ENCODE measurements at regions not wholly inside any gene's neighbourhood (a gene's known extent, or its start where the extent isn't known, plus 50 kb on each side); places are given as distances from the start of the nearest gene placed in this dataset.
A peak's percentile ranks its signal among the peaks of the same experiment; 100 is the strongest.

DNA sequence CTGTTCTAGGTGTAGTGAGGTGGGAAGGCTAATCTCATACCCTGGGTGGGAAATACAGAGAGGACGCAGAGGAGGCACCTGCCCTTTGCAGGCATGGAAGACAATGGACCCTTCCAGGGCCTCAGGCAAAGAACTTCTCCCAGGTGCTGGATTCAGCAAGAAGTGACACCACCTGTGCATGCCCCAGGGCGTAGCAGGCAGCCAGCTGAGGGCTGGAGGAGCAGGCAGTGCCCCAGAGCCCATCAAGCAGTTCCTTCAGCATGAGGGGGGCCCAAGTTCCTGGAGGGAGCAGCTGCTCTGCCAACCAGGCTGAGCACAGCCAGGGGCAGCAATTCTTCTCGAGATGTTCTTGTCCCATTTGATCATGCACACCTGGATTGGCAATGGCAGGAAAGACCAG lies 170.3 kb upstream of the PDE10A start:
- Histone ChIP-seq H3K4me1 (replicated peaks in 1 of 2) (peaks cover 0 to 6% of the 10 kb centered on the region in 2 donors), H3K4me3 (no peak overlapping the region), H3K27ac (no peak overlapping the region)
- in situ Hi-C loops (cut with MboI; ENCODE audit: low pct_unique_long_range_greater_than_20kb in 2 of 9, low sequenced_read_pairs in 9 of 9, unreplicated experiment in 9 of 9): no loop called here
- ATAC-seq (replicated peaks in 6 of 8): no peak
- WGBS, 10 experiments: 0 to 100% (median 60%) methylated on average over 1 to 2 of the region's 3 CpGs; no CpG with 5 or more reads in 4 of the 10 experiments

GRCh38 chr6:165831812-165832510 lies 168.9 kb upstream of the PDE10A start:
- H3K4me3 ChIP-seq: no peak overlapping the region
- no peak overlapping the region for H3K27ac ChIP-seq
- 33 to 79% (median 47%) methylated on average over 2 to 8 of the region's 8 CpGs for WGBS, 10 experiments
- in situ Hi-C loops (cut with MboI; ENCODE audit: low pct_unique_long_range_greater_than_20kb in 2 of 9, low sequenced_read_pairs in 9 of 9, unreplicated experiment in 9 of 9): no loop called here
- no peak for ATAC-seq (replicated peaks in 6 of 8)
- peaks cover 0 to 6% of the 10 kb centered on the region in 2 donors for H3K4me1 ChIP-seq (replicated peaks in 1 of 2)

DNA sequence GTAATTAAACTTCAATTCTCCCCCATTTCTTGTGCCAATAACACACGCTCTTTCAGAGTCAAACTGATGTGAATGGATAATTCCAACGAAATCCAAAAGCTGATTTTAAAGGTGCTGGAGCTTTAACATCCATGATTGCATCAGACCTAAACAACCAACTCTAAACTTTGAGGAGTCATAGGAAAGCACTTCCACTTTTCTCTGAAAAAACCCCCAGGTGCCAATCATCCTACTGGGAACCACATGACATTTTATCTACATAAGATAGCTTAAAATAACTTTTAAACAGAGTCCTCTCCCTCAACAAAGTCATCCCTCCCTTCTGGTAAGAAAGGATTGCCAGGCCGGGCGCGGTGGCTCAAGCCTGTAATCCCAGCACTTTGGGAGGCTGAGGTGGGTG lies 167.7 kb upstream of the PDE10A start:
- Histone ChIP-seq H3K4me3 (no peak overlapping the region), H3K4me1 (replicated peaks in 1 of 2) (peaks cover 0 to 6% of the 10 kb centered on the region in 2 donors), H3K27ac (no peak overlapping the region)
- ATAC-seq (replicated peaks in 6 of 8): no peak
- 21 to 100% (median 86%) methylated on average over 1 to 4 of the region's 5 CpGs; no CpG with 5 or more reads in 3 of the 10 experiments for WGBS, 10 experiments
- in situ Hi-C loops (cut with MboI; ENCODE audit: low pct_unique_long_range_greater_than_20kb in 2 of 9, low sequenced_read_pairs in 9 of 9, unreplicated experiment in 9 of 9): no loop called here

DNA sequence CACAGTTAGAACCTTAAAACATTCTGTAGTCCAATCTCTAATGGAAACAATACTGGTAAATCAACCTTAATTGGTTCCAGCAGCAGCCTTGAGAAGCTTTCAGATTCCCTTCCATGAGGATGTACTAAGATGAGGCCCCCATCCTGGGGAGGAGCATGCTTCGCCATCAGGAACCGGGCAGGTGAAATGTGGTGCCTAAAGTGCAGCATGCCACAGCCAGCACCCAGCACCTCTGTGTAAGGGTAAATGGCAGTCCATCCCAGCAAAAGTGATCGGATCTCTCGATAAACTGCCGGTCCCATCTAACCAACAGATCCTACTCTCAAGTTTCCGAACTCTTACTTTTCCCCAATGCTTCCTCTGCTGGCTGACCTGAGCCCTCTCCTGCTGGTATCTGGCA lies 166.3 kb upstream of the PDE10A start:
- ATAC-seq (replicated peaks in 6 of 8): no peak
- WGBS, 10 experiments: 5 to 100% (median 83%) methylated on average over 1 to 6 of the region's 6 CpGs; no CpG with 5 or more reads in 2 of the 10 experiments
- no peak overlapping the region for H3K27ac ChIP-seq
- H3K4me1 ChIP-seq (replicated peaks in 1 of 2): peaks cover 0 to 6% of the 10 kb centered on the region in 2 donors
- in situ Hi-C loops (cut with MboI; ENCODE audit: low pct_unique_long_range_greater_than_20kb in 2 of 9, low sequenced_read_pairs in 9 of 9, unreplicated experiment in 9 of 9): no loop called here
- H3K4me3 ChIP-seq: no peak overlapping the region

DNA sequence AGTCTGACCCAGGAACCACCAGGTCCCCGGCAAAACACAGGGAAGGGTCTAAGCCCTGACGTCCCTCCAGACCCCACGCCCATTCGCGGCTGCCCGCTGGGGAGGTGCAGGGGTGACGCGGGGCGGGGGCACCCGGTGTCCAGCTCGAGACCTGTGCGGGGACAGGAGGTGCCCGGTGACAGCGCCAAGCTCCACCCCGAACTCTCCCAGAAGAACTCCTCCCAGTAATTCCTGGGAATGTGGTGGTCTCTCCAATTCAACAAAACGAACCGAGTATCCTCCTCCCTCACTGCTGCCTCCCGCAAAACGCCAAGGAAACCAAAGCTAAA lies 164.1 kb upstream of the PDE10A start:
- H3K27ac ChIP-seq: no peak overlapping the region
- no peak for ATAC-seq (replicated peaks in 6 of 8)
- H3K4me3 ChIP-seq: no peak overlapping the region
- no peaks in the 10 kb centered on the region for H3K4me1 ChIP-seq (replicated peaks in 1 of 2)
- WGBS, 10 experiments: 40 to 100% (median 80%) methylated on average over 2 to 4 of the region's 19 CpGs; no CpG with 5 or more reads in 5 of the 10 experiments
- in situ Hi-C loops (cut with MboI; ENCODE audit: low pct_unique_long_range_greater_than_20kb in 2 of 9, low sequenced_read_pairs in 9 of 9, unreplicated experiment in 9 of 9): no loop called here

DNA sequence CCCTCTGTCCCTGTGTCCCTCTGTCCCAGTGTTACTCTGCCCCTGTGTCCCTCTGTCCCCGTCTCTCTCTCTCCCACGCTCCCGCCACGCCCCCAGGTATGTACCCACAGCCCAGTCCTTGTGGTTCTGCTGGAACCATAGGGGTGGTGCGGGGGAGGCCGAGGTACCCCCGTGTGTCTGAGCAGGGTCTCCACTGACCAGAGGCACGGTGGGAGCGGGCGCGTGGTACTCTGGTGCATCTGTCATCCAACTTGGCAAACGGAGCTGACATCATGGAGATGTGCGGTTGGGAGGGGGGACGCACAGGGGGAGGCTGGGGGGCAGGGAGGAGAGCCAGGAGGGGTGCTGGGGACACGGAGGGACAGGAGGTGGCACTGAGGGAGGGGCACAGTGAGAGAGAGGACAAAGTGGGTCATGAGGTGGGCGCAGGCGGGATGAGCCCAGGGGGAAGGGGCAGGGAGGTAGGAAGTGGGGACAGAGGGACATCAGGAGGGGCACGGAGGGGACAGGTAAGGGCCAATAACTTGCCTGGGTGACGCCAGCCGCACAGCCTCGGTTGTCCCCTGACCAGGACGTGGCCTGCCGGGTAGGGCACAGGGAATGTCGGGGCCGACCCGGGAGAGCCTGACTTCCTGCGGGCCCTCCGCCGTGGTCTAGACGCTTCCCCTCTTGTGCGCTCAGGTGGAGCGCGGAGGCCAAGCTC lies 163.6 kb upstream of the PDE10A start:
- Histone ChIP-seq H3K4me3 (no peak overlapping the region), H3K4me1 (replicated peaks in 1 of 2) (no peaks in the 10 kb centered on the region), H3K27ac (no peak overlapping the region)
- in situ Hi-C loops (cut with MboI; ENCODE audit: low pct_unique_long_range_greater_than_20kb in 2 of 9, low sequenced_read_pairs in 9 of 9, unreplicated experiment in 9 of 9): no loop called here
- no peak for ATAC-seq (replicated peaks in 6 of 8)
- 60% methylated on average over 2 of the region's 33 CpGs; no CpG with 5 or more reads in 9 of the 10 experiments for WGBS, 10 experiments

DNA sequence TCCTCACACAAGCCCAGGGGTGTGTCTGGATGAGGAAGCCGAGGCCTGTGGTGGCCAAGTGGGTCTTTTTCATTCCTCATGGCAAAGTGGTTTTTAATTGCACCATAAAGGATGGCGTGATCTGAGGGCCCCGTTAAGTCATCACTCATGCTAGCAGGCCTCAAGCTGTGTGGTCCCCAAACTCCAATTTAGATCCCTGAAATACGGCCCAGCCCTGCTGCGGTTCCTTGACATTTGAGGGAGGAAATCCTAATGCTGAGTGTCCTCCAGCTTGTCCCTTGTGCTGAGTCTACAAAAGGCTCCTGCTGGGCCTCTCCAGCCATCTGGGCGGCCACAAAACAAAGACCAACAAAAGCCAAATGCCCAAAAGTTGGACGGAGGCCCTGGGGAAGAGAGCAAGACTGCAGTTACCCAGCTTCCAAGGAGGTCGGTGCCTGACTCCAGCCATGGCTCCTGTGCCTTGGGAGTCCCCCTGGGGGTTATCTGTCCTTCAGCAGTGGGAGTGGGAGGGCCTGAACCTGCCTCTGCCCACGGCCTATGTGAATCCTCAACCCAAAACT lies 162.3 kb upstream of the PDE10A start:
- in situ Hi-C loops (cut with MboI; ENCODE audit: low pct_unique_long_range_greater_than_20kb in 2 of 9, low sequenced_read_pairs in 9 of 9, unreplicated experiment in 9 of 9): no loop called here
- H3K27ac ChIP-seq: no peak overlapping the region
- no peaks in the 10 kb centered on the region for H3K4me1 ChIP-seq (replicated peaks in 1 of 2)
- 0 to 58% (median 0%) methylated on average over 1 to 8 of the region's 9 CpGs; no CpG with 5 or more reads in 2 of the 10 experiments for WGBS, 10 experiments
- no peak for ATAC-seq (replicated peaks in 6 of 8)
- H3K4me3 ChIP-seq: no peak overlapping the region

DNA sequence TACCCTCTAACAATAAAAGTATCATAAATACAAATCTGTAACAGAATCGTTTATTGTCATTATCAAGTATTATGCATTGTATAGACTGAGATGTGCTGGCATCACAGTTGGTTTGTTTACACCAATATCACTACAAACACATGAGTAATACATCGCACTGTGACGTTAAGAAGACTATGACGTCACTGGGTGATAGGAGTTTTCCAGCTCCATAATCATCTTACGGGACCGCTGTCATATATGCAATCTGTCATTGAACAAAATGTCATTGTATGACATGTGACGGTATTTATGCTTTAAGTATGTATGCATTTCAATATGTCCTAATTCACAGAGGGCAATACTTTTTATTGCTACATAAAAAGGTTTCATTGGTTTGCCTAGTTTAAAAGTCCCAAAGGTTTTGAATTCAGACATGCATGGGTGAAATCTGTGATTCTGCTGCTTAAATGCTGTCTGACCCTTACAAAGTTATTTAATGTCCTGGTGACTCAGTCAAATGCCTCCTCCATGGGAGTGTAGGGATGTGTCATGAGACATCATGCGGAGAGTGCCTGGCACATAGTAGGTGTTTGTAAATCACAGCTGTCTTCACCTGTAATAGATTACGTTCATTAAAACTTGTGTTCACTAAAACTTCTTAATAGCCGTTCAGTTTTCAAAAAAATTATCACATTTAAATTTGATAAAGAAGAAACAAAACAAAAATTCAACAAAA lies 160.7 kb upstream of the PDE10A start:
- WGBS, 10 experiments: 56 to 97% (median 88%) methylated on average over 2 to 10 of the region's 10 CpGs
- ATAC-seq (replicated peaks in 6 of 8): no peak
- Histone ChIP-seq H3K4me3 (no peak overlapping the region), H3K4me1 (replicated peaks in 1 of 2) (no peaks in the 10 kb centered on the region), H3K27ac (no peak overlapping the region)
- in situ Hi-C loops (cut with MboI; ENCODE audit: low pct_unique_long_range_greater_than_20kb in 2 of 9, low sequenced_read_pairs in 9 of 9, unreplicated experiment in 9 of 9): no loop called here

GRCh38 chr6:165822501-165822900 lies 159.5 kb upstream of the PDE10A start:
- no peak for ATAC-seq (replicated peaks in 6 of 8)
- no peak overlapping the region for H3K4me3 ChIP-seq
- in situ Hi-C loops (cut with MboI; ENCODE audit: low pct_unique_long_range_greater_than_20kb in 2 of 9, low sequenced_read_pairs in 9 of 9, unreplicated experiment in 9 of 9): no loop called here
- peaks cover 0 to 8% of the 10 kb centered on the region in 2 donors for H3K4me1 ChIP-seq (replicated peaks in 1 of 2)
- no peak overlapping the region for H3K27ac ChIP-seq
- WGBS, 10 experiments: 57 to 100% (median 91%) methylated on average over 2 to 7 of the region's 7 CpGs; no CpG with 5 or more reads in 1 of the 10 experiments

DNA sequence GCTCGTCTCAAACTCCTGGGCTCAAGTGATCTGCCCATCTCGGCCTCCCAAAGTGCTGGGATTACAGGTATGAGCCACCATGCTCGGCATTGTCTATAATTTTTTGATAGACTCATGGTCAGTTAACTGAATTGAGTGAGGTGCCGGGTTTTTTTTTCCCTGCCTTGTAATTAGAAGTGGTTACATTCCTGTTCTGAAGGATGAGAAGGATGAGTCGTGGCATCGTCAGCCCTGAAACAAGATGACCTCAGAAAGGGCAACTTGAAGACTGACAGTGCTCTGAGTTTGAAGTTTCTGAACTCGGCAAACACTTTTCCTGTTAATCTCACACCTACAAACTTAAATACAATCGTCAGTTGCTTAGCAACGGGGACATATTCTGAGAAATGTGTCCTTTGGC lies 158.7 kb upstream of the PDE10A start:
- in situ Hi-C loops (cut with MboI; ENCODE audit: low pct_unique_long_range_greater_than_20kb in 2 of 9, low sequenced_read_pairs in 9 of 9, unreplicated experiment in 9 of 9): no loop called here
- H3K27ac ChIP-seq: no peak overlapping the region
- no peak overlapping the region for H3K4me3 ChIP-seq
- WGBS, 10 experiments: 37 to 100% (median 82%) methylated on average over 1 to 7 of the region's 9 CpGs; no CpG with 5 or more reads in 2 of the 10 experiments
- H3K4me1 ChIP-seq (replicated peaks in 1 of 2): peaks cover 5 to 8% of the 10 kb centered on the region in 2 donors
- ATAC-seq (replicated peaks in 6 of 8): peak in 1 of 8 experiments; percentile 16

DNA sequence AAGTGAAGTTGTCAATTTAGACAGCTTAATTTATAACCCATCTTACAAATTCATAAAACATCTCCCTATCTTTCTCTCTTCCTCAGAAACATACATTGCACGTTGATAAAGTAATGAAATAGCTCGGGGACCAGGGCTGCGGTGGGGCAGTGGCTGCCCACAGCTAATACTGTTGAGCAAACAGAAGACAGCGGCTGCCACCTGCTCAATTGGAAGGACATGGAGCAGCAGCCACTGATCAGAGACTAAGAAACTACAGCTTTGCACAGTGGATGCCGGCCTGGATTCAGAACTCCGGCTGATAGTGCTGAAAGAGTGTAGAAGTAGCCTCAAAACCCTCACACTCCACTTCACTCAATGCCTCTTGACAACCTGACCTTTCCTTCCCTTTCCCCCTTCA lies 157.9 kb upstream of the PDE10A start:
- ATAC-seq (replicated peaks in 6 of 8): no peak
- Histone ChIP-seq H3K4me1 (replicated peaks in 1 of 2) (peaks cover 7 to 11% of the 10 kb centered on the region in 2 donors), H3K27ac (no peak overlapping the region), H3K4me3 (no peak overlapping the region)
- in situ Hi-C loops (cut with MboI; ENCODE audit: low pct_unique_long_range_greater_than_20kb in 2 of 9, low sequenced_read_pairs in 9 of 9, unreplicated experiment in 9 of 9): no loop called here
- WGBS, 10 experiments: 23 to 100% (median 70%) methylated on average over 1 to 6 of the region's 6 CpGs; no CpG with 5 or more reads in 2 of the 10 experiments

- H3K4me1 ChIP-seq (replicated peaks in 1 of 2): peaks cover 7 to 11% of the 10 kb centered on the region in 2 donors
- in situ Hi-C loops (cut with MboI; ENCODE audit: low pct_unique_long_range_greater_than_20kb in 2 of 9, low sequenced_read_pairs in 9 of 9, unreplicated experiment in 9 of 9): no loop called here
- ATAC-seq (replicated peaks in 6 of 8): no peak
- no peak overlapping the region for H3K4me3 ChIP-seq
- 30 to 100% (median 70%) methylated on average over 1 to 4 of the region's 4 CpGs; no CpG with 5 or more reads in 1 of the 10 experiments for WGBS, 10 experiments
- no peak overlapping the region for H3K27ac ChIP-seq
Observed at GRCh38 chr6:165820407-165820806, 157.4 kb upstream of the PDE10A start.

DNA sequence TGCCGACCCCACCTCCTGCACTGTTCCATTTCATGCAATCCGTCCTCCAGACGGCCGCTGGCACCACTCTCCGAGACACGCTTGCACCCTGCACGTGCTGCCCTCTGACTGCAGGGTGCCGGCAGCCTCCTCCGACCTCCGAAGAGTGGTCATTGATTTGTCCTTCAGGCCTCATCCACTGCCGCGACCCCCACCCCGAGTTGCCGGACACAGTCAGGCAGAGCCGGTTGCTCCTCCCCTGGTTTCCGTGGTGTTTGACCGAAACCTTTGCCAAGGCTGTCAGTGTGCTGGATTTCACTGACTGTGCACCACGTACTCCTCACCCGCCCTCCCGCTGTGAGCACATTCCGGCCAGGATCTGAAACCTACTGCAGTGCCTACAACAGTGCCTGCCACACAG lies 156.4 kb upstream of the PDE10A start:
- ATAC-seq (replicated peaks in 6 of 8): no peak
- H3K4me1 ChIP-seq (replicated peaks in 1 of 2): peaks cover 7 to 13% of the 10 kb centered on the region in 2 donors
- in situ Hi-C loops (cut with MboI; ENCODE audit: low pct_unique_long_range_greater_than_20kb in 2 of 9, low sequenced_read_pairs in 9 of 9, unreplicated experiment in 9 of 9): no loop called here
- no peak overlapping the region for H3K4me3 ChIP-seq
- H3K27ac ChIP-seq: no peak overlapping the region
- 8 to 80% (median 54%) methylated on average over 2 to 15 of the region's 21 CpGs; no CpG with 5 or more reads in 2 of the 10 experiments for WGBS, 10 experiments
